Nephron (organoid): ENCODE measurements at regions not wholly inside any gene's neighbourhood (a gene's known extent, or its start where the extent isn't known, plus 50 kb on each side); places are given as distances from the start of the nearest gene placed in this dataset.

Experiments
- H3K27ac Mint-ChIP-seq, 3 experiments: 2 replicates each; pipeline ENCODE4 v1.8.0; 2020; ENCODE audit warnings: mixed read lengths in 3 of 3, mild to moderate bottlenecking in 2 of 3, moderate library complexity in 1 of 3
- H3K27me3 Mint-ChIP-seq: 2 replicates; pipeline ENCODE4 v1.8.0; 2021; ENCODE audit warnings: low read depth, mild to moderate bottlenecking, moderate library complexity, mixed read lengths
- H3K36me3 Mint-ChIP-seq: 2 replicates; pipeline ENCODE4 v1.8.0; 2020; ENCODE audit warnings: low read depth, mixed read lengths
- H3K4me1 Mint-ChIP-seq: 2 replicates; pipeline ENCODE4 v1.8.0; 2020; ENCODE audit warnings: mixed read lengths
- H3K4me3 Mint-ChIP-seq, 3 experiments: 2 replicates each; pipeline ENCODE4 v1.8.0; 2020; ENCODE audit warnings: mild to moderate bottlenecking in 3 of 3, mixed read lengths in 3 of 3, moderate library complexity in 2 of 3
- H3K9me3 Mint-ChIP-seq: 2 replicates; pipeline ENCODE4 v1.8.0; 2020; ENCODE audit warnings: mixed read lengths
- CTCF ChIP-seq, 3 experiments: fragments of 200-600 bp; sonication (generic); IDR thresholded peaks; one replicate each; pipeline ENCODE4 v1.5.0; 2021; ENCODE audit warnings: antibody characterized with exemption in 3 of 3; ENCODE audit not compliant: unreplicated experiment in 3 of 3

GRCh38 chr13:72071713-72072112, 204.7 kb upstream of the DACH1 start:
- H3K27me3 Mint-ChIP-seq: no peaks in the 10 kb centered on the region
- no peaks in the 10 kb centered on the region for H3K9me3 Mint-ChIP-seq
- H3K27ac Mint-ChIP-seq: no peak overlapping the region
- peaks cover 5% of the 10 kb centered on the region for H3K4me1 Mint-ChIP-seq
- H3K4me3 Mint-ChIP-seq: no peak overlapping the region
- TF ChIP-seq CTCF (IDR thresholded peaks at IDR 0.05; ENCODE audit: unreplicated experiment in 3 of 3): no peak
- H3K36me3 Mint-ChIP-seq: no peaks in the 10 kb centered on the region

GRCh38 chr13:72062566-72062965, 195.6 kb upstream of the DACH1 start:
- no peak for TF ChIP-seq CTCF (IDR thresholded peaks at IDR 0.05; ENCODE audit: unreplicated experiment in 3 of 3)
- Mint-ChIP-seq H3K36me3 (no peaks in the 10 kb centered on the region), H3K9me3 (peaks cover 30% of the 10 kb centered on the region), H3K4me1 (no peaks in the 10 kb centered on the region), H3K4me3 (no peak overlapping the region), H3K27ac (no peak overlapping the region), H3K27me3 (no peaks in the 10 kb centered on the region)

GRCh38 chr13:72061613-72062012, 194.6 kb upstream of the DACH1 start:
- Mint-ChIP-seq H3K36me3 (no peaks in the 10 kb centered on the region), H3K9me3 (peaks cover 33% of the 10 kb centered on the region), H3K27me3 (no peaks in the 10 kb centered on the region), H3K4me3 (no peak overlapping the region), H3K27ac (no peak overlapping the region), H3K4me1 (no peaks in the 10 kb centered on the region)
- TF ChIP-seq CTCF (IDR thresholded peaks at IDR 0.05; ENCODE audit: unreplicated experiment in 3 of 3): no peak

- TF ChIP-seq CTCF (IDR thresholded peaks at IDR 0.05; ENCODE audit: unreplicated experiment in 3 of 3): no peak
- no peaks in the 10 kb centered on the region for H3K4me1 Mint-ChIP-seq
- H3K27me3 Mint-ChIP-seq: no peaks in the 10 kb centered on the region
- H3K27ac Mint-ChIP-seq: no peak overlapping the region
- H3K9me3 Mint-ChIP-seq: peaks cover 3% of the 10 kb centered on the region
- H3K4me3 Mint-ChIP-seq: no peak overlapping the region
- H3K36me3 Mint-ChIP-seq: no peaks in the 10 kb centered on the region
These were observed 183.2 kb upstream of the DACH1 start for GRCh38 chr13:72050251-72050650.

GRCh38 chr13:72043366-72043765, 176.4 kb upstream of the DACH1 start:
- Mint-ChIP-seq H3K9me3 (no peaks in the 10 kb centered on the region), H3K27me3 (no peaks in the 10 kb centered on the region), H3K27ac (no peak overlapping the region), H3K4me3 (no peak overlapping the region), H3K4me1 (no peaks in the 10 kb centered on the region), H3K36me3 (no peaks in the 10 kb centered on the region)
- no peak for TF ChIP-seq CTCF (IDR thresholded peaks at IDR 0.05; ENCODE audit: unreplicated experiment in 3 of 3)

- no peak for TF ChIP-seq CTCF (IDR thresholded peaks at IDR 0.05; ENCODE audit: unreplicated experiment in 3 of 3)
- no peaks in the 10 kb centered on the region for H3K9me3 Mint-ChIP-seq
- no peak overlapping the region for H3K27ac Mint-ChIP-seq
- H3K4me3 Mint-ChIP-seq: no peak overlapping the region
- no peaks in the 10 kb centered on the region for H3K4me1 Mint-ChIP-seq
- H3K36me3 Mint-ChIP-seq: no peaks in the 10 kb centered on the region
- H3K27me3 Mint-ChIP-seq: no peaks in the 10 kb centered on the region
These were observed 174.2 kb upstream of the DACH1 start for GRCh38 chr13:72041165-72041564.
